RCC 7860 (cell line): ENCODE measurements at regions not wholly inside any gene's neighbourhood (a gene's known extent, or its start where the extent isn't known, plus 50 kb on each side); places are given as distances from the start of the nearest gene placed in this dataset.
"Not testable (repeated sequence)": the region's sequence is repeated elsewhere in the genome, so short reads cannot be mapped to it uniquely, and the experiment has no call there.

Experiments
- DNase-seq: peaks from one replicate; pipeline ENCODE4 v3.0.0-alpha.2; 2015; ENCODE audit warnings: low spot score
- FAIRE-seq: peaks from 2 replicates; lab custom pipeline; 2012; peaks lifted over from hg19 to GRCh38; lab: Jason Lieb, UNC

DNA sequence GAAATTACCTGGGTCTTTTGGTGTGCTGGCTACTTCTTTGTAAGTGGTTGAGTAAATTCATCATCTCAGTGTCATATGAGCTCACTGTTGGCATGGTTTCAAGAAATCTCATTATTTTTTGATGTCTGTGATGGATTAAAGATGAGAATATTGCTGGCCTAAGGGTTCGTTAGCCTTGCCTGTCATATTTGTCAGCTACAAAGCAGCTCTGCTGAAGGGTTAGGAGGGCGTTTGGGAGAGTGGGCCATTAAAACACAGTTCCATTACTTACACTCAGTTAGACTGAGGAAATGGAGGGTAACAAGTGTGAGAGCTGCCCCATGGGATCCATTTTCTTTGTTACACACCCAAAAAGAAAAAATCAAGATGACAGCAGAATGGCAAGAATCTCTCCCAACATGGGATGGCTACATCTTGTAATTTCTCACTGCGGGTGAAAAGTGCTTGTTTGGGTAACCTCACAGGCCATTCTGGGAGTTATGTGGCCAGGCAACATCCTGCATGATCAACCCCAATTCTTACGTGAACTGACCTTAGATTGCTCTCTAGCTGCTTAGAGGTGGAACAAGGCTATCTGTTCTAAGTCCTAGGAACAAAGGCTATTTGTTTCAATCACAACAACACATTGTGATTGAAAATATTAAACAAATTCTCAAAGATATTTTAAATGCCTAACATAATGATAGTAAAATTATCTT is 609.5 kb upstream of the RGMB start:
- DNase-seq = no peak
- no peak for FAIRE-seq

DNA sequence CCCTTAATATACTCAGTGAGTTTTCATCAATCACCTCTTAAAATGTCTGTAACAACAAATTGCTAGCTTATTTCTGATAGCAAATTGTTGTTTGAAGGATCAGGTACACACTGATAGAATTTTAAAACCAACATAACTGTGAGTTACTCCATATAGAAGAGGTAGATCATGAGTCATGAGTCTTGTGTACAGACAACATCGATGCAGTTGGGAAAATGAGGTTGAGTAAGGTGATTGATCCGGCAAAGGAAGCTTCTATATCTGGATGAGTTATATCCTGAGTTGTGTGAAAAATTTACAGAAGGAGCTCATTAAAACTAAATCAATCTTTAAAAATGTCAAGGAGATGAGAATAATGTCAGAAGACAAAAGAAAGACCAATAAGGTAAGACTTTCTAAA is 604.6 kb upstream of the RGMB start:
- DNase-seq (no peak), FAIRE-seq (no peak)

DNA sequence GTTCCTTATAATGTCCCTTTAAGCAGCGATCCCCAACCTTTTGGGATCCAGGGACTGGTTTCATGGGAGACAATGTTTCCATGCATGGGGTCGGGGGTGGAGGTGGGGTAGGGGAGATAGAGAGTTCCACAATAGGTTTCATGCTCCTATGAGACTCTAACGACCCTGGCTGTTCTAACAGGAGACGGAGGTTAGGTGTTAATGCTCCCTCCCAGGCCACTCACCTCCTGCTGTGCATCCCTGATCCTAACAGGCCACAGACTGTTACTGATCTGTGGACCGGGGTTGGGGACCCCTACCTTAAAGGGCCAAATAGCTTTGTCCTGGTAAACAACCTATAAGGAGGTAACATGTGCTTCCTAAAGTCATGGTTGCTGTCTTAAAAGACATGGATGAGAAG is 602.5 kb upstream of the RGMB start:
- DNase-seq (no peak), FAIRE-seq (no peak)

DNA sequence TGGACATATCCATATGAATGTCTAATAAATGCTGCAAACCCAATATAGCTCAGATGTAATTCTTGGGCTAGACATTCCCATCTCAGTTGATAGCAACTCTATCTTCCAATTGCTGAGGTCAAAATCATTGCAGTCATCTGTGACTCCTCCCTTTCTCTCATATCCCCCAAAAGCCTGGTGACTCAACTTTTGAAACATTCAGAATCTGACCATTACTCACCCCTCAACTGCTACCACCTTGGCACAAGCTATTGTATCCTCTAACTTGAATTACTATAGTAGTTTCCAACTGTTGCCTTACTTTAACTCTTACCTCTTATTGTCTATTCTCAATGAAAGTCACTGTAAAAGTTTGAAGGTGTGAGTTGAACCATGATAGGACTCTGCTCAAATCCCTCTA is 600.1 kb upstream of the RGMB start:
- DNase-seq = peak; percentile 8

DNA sequence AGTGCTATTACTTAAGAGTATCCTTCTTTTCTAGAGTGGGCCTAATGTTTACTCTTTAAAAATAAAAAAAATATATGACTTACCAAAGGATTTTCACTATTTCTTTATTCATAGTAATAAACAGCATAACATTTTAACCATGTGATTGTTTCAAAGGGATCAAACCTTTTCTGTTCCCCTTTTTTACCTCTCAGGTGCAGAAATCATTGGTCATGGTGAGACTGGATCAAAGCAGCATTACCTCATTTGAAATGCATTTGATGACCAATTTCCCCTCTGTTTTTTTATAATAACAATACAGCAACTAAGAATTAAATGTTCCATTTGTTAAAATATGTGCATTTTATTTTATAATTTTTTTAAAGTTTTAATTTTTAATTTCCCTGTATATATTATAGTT is 598.0 kb upstream of the RGMB start:
- FAIRE-seq = no peak

More for the DNA sequence above, 600.1 kb upstream of the RGMB start:
- no peak for FAIRE-seq

DNA sequence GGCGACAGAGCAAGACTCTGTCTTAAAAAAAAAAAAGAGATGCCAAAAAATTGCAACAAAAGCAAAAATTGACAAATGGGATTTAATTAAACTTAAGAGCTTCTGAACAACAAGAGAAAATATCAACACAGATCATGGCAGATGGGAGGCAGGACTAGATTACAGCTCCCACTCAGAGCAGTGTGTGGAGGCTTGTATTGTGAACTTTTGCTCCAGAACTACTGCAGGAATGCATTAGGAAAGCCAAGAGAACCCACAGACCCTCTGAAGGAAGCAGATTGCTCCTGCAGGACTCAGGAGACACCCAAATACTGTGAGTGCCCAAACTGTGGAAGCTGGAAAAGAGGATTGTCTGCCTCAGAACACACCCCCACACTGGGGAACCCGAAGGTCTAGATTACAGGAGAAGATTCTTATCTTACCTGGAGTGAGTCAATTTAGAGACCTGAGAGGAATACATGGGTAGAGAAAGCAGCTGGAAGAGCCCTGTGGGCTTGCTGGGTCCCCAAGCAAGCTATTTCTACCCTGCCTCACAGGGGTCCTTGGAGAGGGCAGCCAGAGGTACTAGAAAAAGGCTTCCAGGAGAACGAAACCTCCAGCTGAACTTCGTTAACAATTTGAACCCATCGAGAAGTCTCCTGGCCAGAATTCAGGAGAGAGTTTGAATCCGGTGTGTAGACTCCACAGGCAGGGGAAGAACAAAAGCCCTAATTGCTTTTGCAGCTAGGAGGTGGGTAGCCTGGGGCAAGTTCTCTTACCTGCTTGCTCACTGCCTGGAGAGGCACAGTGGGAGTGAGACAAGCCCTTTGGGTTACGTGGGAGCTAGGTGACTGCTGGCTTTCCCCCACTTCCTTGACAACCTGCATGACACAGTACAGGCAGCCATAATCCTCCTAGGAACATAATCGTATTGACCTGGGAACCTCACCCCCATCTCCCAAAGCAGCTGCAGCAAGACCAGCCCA is 593.4 kb upstream of the RGMB start:
- DNase-seq (no peak), FAIRE-seq (no peak)

More for the DNA sequence above, 598.0 kb upstream of the RGMB start:
- DNase-seq = no peak

DNA sequence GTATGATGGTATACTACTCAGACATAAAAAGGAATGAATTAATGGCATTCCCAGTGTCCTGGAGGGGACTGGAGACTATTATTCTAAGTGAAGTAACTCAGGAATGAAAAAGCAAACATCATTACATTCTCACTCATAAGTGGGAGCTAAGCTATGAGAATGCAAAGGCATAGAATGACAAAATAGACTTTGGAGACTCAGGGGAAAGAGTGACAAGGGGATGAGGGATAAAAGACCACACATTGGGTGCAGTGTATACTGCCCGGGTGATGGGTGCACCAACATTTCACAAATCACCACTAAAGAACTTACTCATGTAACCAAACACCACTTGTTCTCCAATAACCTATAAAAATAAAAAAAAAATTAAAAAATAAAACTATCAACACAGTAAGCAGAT is 587.3 kb upstream of the RGMB start:
- no peak for FAIRE-seq
- no peak for DNase-seq

DNA sequence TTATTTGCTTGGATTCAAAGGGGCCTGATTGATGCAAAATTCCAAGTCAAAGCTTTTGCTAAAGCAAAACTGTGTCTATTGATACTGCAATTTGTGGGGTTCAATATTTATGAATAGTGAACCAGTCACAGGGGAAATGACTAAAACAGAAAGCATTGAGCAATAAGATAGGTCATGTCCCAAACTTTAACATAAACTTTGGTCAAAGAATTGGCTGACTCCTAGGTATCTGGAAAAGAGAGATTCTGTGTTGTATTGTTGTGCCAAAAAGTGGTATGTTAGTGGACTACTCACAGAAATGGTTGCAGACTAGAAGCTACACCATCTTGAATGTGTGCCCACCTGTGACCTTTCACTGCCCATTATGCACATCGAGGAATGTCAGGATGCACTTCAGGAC is 585.5 kb upstream of the RGMB start:
- FAIRE-seq = no peak
- DNase-seq = no peak

DNA sequence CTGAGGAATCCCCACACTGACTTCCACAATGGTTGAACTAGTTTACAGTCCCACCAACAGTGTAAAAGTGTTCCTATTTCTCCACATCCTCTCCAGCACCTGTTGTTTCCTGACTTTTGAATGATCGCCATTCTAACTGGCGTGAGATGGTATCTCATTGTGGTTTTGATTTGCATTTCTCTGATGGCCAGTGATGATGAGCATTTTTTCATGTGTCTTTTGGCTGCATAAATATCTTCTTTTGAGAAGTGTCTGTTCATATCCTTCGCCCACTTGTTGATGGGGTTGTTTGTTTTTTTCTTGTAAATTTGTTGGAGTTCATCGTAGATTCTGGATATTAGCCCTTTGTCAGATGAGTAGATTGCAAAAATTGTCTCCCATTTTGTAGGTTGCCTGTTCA is 583.1 kb upstream of the RGMB start:
- not testable (repeated sequence) for DNase-seq, FAIRE-seq

DNA sequence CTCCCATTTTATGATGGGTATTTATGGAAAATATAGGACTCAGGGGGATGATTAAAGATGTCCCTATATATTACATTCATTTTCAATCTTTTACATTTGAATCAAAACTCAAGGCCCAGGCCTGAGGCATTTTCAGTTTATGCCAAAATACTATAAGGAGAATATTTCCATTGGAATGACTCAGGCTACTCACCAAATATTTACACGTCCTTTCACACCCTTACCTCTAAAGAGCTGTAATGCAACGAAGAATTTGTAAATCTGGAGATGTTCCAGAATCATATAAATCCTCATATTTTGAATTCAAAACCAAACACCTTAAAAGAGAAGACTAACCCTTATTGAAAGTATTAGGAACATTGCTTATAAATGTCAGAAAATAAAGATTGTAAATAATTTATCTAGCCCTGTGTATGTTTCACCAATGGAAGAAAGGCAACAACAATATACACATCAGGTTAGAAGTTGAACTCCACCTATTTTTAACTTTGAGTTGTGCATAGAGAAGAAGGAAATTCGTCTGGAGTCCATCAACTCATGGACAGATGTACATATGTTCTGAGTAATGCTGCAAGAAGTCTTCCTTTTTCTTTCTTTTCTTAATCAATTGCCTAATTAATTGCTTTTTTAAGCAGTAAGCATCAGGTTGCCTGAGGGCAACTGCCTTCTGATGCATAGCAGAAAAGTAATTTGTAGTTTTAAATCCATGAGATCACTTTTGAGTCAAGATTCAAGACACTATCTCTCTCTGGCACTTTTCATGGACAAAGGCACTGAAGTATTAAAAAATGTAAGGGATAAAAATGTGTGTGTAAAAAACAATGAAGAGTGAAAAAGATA is 579.3 kb upstream of the RGMB start:
- no peak for DNase-seq
- no peak for FAIRE-seq

DNA sequence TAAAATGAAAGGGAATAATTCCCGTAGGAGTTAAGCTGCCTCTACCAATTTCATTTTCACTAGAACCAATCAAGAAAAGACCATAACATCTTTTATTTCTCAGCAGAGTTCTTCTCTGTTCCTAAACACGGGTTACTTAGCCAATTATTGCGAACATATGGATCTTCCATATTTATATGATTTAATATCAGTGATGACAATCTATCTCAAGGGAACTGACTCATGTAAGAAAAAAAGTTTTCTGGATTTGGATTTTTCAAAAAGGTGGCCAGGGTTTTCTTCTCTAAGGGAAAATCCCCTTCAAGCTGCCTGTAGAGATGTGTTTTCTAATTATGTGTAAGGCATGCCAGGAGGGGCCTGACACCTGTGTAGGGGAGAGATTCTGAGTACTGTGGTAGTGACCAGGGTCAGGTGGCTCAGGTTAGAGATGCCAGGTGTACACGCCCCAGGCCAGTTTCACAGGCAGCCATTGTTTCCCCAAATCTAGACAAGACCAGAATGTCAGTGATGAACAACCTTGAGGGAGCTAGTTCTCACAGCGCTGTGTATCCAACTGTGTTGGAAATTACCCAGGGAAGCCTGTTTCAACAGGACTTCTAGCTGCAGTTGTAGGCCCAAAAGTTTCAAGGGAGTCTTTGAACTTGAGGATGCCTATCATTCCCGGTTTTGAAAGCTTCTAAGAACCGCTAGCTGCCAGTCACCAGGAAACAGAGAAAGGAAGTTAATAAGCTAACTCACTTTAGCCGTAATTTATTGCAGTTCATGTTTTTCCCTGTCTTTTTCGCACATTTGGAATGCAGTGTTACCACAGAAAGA is 572.5 kb upstream of the RGMB start:
- DNase-seq (no peak), FAIRE-seq (no peak)

DNA sequence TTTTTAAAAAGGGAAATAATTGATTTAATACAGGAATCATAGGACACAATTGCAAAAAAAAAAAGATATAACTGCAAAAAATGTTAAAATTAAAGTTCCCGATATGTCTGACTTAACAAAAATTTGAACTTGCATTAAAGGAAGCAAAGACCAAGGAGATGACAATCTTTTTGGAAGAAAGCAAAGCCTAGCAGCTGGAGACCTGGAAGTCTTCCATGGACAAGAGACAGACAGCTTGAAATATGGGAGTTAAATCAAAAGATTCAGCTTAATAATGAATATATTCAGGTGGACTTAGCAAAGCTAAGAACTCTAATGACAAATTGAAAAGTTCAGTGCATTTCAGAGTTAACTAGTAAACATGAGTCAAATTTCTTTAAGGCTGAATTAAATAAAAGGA is 568.7 kb upstream of the RGMB start:
- FAIRE-seq (no peak), DNase-seq (no peak)

DNA sequence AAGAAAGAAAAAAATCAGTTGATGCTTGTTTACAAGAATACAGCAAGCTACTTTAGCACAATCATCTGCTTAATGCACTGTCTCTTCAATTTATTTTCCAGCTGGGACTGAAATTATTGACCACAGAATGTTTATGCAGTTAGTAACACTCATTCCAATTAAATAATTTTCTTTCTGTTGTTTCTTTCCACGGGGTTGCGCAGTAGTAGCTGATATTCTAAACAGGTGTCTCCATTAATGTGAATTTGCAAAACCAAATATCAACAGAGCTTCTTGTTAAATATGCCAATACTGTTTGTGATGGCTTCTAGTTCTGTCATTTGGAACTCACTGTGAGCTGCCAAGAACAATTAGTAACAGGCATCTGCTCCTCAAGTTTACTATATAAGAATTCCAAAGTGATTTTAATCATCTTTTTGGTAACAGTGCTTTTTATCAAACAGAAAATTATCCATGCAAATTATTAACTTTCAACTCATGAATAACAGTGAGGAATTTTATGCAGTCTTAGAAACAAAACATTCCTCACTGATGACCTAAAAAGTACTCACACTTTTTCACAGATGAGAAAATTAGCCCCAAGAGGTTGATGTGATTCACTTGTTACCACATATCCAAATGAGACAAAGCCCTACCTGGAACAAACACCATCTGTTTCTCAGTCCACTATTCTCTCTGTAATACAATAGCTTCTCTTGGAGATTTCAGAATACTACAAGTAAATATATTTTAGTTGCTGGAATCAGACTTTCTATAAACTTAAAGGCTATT is 567.6 kb upstream of the RGMB start:
- peak; percentile 75 for FAIRE-seq
- DNase-seq = peak; percentile 60

DNA sequence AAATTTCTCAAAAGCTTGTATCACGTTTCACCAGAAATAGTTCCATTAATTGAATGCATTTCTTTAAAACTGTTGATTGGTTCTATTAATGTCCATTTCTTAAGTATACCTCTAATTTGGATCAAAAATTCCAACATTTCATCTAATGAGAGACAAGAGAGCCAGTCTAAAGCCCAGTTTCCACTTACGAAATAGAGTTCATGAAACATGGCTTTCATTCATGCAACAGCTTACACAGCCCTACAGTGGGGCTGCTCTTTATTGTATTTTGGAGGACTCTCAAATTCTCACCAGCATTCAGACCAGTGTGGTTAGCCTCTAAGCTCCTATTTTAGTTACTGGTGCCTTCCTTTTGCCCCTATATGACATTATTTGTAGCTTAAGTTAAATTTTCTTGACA is 566.9 kb upstream of the RGMB start:
- FAIRE-seq (no peak), DNase-seq (no peak)

DNA sequence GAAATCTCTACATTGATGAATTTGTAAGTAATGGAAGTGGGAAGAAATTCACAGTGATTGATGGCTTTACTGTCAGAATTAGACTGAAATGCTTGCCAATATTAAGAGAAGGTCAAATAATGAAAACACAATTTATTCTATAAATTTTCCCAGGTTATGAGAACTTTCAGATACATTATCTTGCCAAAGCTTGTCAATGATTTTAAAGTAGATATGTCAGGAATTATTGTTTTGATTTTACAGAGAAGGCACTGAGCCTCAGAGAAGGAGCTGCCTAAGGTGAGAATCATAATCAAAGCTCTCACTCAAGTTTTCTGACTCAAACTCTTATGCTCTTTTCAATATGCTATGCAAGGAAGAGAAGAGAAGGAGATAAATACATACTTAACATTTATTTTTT is 564.0 kb upstream of the RGMB start:
- FAIRE-seq = no peak

DNA sequence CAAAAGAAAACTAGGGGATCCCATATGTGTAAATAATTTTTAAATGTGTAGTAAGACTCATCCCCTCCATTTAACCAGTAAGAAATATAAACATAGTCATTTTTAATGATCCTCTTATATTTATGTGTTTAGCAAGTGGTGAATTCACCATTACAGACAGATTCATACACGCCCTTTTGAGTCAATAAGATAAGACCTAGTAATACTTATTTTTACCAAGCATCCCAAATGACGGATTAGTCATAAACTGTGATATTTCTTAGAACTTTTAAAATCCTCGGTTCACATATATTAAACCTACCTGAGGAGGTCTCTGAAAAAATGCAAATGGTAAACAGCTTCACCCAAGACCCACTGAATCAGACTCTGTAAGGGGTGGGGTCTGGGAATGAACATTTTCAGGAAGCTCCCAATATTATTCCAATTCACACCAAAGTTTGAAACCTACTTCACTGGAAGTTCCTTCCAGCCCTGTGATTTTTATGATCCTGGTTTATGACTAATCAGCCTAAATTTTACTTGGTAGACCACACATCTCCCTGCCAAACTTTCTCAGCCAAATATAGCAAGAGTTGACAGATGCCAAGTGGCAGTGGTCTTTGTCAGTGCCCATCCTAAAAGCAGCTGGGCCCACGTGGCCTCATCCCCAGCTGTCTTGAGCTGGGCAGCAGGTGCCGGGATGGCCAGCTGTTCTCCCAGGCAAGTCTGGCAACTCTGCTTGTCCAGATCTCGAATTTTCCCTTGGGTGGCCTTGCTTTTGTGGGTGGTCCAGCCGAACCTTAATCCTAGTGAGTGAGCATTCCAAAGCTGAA is 559.0 kb upstream of the RGMB start:
- DNase-seq (no peak), FAIRE-seq (no peak)

More for the DNA sequence above, 564.0 kb upstream of the RGMB start:
- DNase-seq = no peak

DNA sequence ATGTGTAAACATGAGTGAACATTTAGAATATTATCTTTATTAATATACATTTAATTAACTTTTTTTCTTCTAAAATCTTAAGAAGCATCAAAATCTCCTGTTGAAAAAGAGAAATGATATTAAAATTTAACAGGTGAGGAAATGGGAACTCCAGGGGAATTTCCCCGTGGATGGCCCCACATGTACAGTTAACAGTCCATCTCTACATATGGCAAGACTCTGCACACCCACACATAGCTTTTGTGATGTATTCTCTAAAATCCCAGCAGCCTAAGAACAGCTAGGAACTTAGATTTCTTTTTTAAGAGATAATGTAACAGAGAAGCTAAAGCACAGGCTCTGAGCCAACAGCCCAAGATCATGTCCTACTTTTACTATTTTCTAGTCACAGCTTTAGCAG is 556.3 kb upstream of the RGMB start:
- DNase-seq (no peak), FAIRE-seq (no peak)

DNA sequence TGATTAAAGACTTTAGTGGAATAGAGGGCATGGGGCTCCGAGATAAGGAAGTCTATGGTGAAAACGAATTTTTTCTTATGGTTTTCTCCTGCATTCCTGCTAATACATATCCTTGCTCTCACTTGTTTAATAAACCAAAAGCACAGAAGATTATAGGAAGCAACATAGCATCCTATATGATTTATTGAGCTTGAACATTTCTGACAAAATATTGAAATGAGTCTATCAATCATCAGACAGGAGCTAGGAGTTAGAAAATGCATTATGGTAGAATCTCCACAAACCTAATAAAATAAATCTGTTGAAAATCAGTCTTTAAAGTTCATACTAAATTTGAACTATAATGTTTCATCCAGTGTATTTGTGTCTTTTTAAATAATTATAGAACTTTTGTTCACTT is 554.6 kb upstream of the RGMB start:
- no peak for DNase-seq
- FAIRE-seq = no peak

DNA sequence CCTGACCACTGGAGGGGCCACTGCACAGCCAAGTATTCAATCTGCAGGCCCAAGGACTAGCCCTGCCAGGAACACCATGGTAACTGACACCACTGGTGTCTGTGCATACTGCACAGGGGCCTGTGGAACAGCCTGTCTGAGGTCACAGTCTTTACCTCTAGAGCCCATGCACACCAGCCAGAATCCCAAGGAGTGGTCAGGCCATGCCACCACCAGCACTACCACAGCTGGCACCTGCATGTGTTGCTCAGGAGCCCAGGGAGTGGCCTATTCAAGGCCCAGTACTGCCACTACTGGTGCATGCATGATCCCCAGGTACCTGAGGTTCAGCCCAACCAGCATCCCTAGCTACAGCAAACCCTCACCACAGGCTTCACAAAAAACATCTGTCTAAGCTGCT is 546.0 kb upstream of the RGMB start:
- no peak for DNase-seq
- no peak for FAIRE-seq
